ENCODE measurements at regions not wholly inside any gene's neighbourhood (a gene's known extent, or its start where the extent isn't known, plus 50 kb on each side); places are given as distances from the start of the nearest gene placed in this dataset.

DNA sequence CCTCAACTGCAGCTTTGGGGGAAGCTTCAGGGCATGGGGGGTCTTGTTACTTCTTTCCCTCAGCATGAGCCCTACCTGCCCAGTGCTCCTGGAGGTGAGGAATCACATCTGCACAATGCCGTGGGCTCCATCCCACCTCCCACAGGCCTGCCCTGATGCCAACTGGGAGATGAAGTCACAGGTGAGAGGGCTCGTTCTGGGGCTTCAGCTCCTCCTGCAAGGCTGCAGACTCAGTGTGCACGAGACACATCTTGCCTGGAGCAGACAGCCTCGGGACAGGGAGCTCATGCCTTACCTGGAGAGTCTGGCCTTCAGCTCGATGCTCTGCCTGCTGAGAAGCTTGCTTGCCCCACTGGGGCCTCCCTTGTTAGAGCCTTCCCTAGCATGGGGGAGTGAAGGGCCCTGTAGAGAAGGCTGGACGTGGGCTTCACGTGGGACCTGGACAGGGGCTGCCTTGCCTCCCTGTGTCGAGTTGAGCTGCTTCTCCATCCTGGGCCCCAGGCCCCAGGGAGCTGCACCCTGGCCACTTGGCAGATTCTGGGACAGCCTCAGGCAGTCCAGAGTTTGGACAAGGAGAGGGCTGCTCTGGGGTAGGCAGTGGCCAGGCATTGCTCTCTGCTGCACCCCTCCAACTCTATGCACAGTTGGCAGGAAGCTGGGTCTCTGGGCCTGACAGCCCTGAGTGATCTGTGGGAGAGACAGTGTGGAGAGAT, 171.4 kb downstream of the KIF26A start:
- ChIA-PET CTCF (no interaction called here), POLR2A (no interaction called here), RAD21 (ENCODE audit: low non-redundant PET in 1 of 2, low total read pairs in 2 of 2, uncharacterized antibody in 2 of 2, unreplicated experiment in 2 of 2) (no interaction called here)
- no peaks in the 10 kb centered on the region for H3K4me1 ChIP-seq (ENCODE audit: control insufficient read depth in 1 of 2, insufficient read depth in 2 of 2, low read length in 2 of 2)
- no peak for TF ChIP-seq ZNF274 (IDR thresholded peaks at IDR 0.05; ENCODE audit: low read depth, low read length)
- TF ChIP-seq POLR2AphosphoS5 (IDR thresholded peaks at IDR 0.05; ENCODE audit: low read depth, low read length), result no peak
- no peak for TF ChIP-seq ZFX (IDR thresholded peaks at IDR 0.05)
- TF ChIP-seq CBX3 (IDR thresholded peaks at IDR 0.05; ENCODE audit: low read depth), result no peak
- TF ChIP-seq, protein P1, sequence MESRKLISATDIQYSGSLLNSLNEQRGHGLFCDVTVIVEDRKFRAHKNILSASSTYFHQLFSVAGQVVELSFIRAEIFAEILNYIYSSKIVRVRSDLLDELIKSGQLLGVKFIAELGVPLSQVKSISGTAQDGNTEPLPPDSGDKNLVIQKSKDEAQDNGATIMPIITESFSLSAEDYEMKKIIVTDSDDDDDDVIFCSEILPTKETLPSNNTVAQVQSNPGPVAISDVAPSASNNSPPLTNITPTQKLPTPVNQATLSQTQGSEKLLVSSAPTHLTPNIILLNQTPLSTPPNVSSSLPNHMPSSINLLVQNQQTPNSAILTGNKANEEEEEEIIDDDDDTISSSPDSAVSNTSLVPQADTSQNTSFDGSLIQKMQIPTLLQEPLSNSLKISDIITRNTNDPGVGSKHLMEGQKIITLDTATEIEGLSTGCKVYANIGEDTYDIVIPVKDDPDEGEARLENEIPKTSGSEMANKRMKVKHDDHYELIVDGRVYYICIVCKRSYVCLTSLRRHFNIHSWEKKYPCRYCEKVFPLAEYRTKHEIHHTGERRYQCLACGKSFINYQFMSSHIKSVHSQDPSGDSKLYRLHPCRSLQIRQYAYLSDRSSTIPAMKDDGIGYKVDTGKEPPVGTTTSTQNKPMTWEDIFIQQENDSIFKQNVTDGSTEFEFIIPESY (IDR thresholded peaks at IDR 0.05; ENCODE audit: extremely low read depth, insufficient replicate concordance, low read length), result no peak
- TF ChIP-seq FOSL1 (IDR thresholded peaks at IDR 0.05; ENCODE audit: low read depth), result no peak
- TF ChIP-seq YY1 (IDR thresholded peaks at IDR 0.05; ENCODE audit: extremely low read depth, insufficient replicate concordance, low read depth, low read length), result no peak
- TF ChIP-seq SRF (IDR thresholded peaks at IDR 0.05; ENCODE audit: low read depth), result no peak
- no peak for TF ChIP-seq CEBPB (IDR thresholded peaks at IDR 0.05; ENCODE audit: low read depth)
- no peak for TF ChIP-seq EZH2 (IDR thresholded peaks at IDR 0.05)
- TF ChIP-seq REST (IDR thresholded peaks at IDR 0.05; ENCODE audit: low read depth), result no peak
- no peak for TF ChIP-seq JUND (IDR thresholded peaks at IDR 0.05)
- no peak overlapping the region for H3K9ac ChIP-seq (ENCODE audit: low read length)
- no peak overlapping the region for H3K4me3 ChIP-seq (replicated peaks in 1 of 2; ENCODE audit: low read depth in 1 of 2, low read length in 2 of 2)
- no peak overlapping the region for H2AFZ ChIP-seq (ENCODE audit: low read depth, low read length, poor library complexity, severe bottlenecking)
- no peaks in the 10 kb centered on the region for H3K79me2 ChIP-seq (ENCODE audit: insufficient read depth, low read length)
- H3K9me2 ChIP-seq (ENCODE audit: insufficient read depth), result no peaks in the 10 kb centered on the region
- no peaks in the 10 kb centered on the region for H4K20me1 ChIP-seq (ENCODE audit: insufficient read depth)
- no peak overlapping the region for H3K27ac ChIP-seq (ENCODE audit: low read depth, low read length)
- intact Hi-C loops (cut with micrococcal nuclease), result no loop called here
- ATAC-seq, result no peak
- no TSS peak for BruUV-seq (replicated peaks)
- DNase-seq (ENCODE audit: low read depth, low spot score), result no peak
- H3K36me3 ChIP-seq (ENCODE audit: control insufficient read depth in 1 of 2, insufficient read depth in 2 of 2, low read length in 2 of 2), result no peaks in the 10 kb centered on the region
- peaks cover 0 to 5% of the 10 kb centered on the region in 2 experiments; a peak in 1 of 4 replicates for H3K9me3 ChIP-seq (ENCODE audit: control insufficient read depth in 1 of 2, insufficient read depth in 1 of 2, low read depth in 1 of 2, low read length in 2 of 2)
- H3K4me2 ChIP-seq (ENCODE audit: low read length), result no peak overlapping the region
- peaks cover 6% of the 10 kb centered on the region; the same call in 1 of the 2 replicates for H3K27me3 ChIP-seq (ENCODE audit: insufficient read depth, low read length)
